ENCODE measurements at regions not wholly inside any gene's neighbourhood (a gene's known extent, or its start where the extent isn't known, plus 50 kb on each side); places are given as distances from the start of the nearest gene placed in this dataset.

DNA sequence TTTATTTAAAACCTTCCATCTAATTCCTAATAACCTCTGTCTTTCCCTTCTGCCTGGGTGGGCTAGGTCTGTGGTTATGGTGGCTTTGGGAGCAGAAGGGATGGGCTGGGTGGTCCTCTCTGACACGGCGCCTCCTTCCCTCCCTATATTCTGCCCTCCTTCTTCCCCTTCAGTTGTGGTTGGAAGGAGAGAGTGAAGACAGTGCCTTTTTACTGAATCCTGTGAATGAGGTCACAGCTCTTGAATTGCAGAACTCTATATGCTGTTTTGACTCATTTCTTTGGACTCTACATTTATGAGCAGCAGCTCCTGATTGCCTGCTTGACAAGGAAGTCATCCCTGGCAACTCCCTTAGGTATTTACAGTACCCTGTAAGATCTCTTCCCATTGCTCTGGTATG lies 256.0 kb upstream of the ELAC2 start:
- DNase-seq (ENCODE audit: low read depth), result no peak
- H3K4me3 ChIP-seq (ENCODE audit: low read depth, low read length), result no peak overlapping the region
- TF ChIP-seq, protein P1, sequence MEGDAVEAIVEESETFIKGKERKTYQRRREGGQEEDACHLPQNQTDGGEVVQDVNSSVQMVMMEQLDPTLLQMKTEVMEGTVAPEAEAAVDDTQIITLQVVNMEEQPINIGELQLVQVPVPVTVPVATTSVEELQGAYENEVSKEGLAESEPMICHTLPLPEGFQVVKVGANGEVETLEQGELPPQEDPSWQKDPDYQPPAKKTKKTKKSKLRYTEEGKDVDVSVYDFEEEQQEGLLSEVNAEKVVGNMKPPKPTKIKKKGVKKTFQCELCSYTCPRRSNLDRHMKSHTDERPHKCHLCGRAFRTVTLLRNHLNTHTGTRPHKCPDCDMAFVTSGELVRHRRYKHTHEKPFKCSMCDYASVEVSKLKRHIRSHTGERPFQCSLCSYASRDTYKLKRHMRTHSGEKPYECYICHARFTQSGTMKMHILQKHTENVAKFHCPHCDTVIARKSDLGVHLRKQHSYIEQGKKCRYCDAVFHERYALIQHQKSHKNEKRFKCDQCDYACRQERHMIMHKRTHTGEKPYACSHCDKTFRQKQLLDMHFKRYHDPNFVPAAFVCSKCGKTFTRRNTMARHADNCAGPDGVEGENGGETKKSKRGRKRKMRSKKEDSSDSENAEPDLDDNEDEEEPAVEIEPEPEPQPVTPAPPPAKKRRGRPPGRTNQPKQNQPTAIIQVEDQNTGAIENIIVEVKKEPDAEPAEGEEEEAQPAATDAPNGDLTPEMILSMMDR (IDR thresholded peaks at IDR 0.05; ENCODE audit: low read depth, low read length, missing control alignments), result no peak

DNA sequence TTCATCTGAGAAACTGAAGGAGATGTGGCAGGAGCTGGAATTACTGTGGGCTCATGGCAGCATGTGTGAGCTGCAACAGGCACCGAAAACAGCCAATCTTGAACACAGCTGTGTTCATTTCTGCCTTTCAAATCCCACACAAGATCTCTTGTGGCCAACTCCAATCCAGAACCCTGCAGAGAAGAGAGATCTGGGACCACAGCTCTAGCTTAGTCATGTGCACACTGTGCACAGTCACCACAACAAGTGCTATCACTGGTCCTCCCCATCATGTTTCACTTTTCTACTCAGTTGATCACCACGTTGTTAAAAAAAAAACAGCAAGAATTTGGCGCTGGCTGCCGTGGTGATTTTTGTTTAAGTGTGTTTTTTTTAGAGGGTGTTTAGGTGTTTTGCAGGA lies 254.5 kb upstream of the ELAC2 start:
- TF ChIP-seq, protein P1 (IDR thresholded peaks at IDR 0.05; ENCODE audit: low read depth, low read length, missing control alignments), result no peak
- DNase-seq (ENCODE audit: low read depth), result no peak
- no peak overlapping the region for H3K4me3 ChIP-seq (ENCODE audit: low read depth, low read length)

DNA sequence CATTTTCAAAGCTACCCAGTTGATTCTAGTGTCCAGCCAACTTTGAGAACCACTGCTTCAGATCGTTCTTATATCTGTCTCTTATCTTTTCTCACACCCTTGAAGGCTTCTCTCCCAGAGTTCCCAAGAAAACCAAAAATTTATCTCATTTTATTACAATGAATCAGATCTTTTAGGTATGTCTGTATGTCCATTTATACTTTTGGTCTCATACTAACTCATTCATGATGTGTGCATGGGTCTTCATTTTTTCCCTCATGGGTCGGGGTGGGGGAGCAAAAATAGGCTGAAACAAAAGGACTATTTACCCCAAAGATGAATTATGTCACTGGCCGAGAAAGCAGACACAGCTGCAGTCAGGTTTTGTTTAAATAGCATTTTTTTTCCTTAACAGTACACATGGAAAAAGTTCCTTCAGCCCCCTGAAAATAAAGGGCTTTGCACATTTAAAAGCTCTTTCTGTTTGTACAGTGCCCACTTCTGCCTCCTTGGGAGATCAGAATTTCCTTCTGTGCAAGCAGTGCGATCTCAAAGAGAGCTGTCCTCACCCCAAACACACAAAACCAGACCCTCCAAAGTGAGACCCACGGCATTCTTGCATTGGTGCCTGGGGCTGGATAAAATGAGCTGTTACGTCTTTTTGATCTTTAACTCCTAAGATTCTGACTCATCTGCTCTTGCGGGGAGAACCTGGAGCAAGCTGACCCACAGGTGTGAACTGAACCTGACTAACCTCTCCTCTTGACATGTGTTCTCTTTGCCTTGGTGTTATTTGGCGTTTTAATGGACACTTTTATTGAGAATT lies 251.2 kb upstream of the ELAC2 start:
- TF ChIP-seq, protein P1 (IDR thresholded peaks at IDR 0.05; ENCODE audit: low read depth, low read length, missing control alignments), result no peak
- no peak for DNase-seq (ENCODE audit: low read depth)
- no peak overlapping the region for H3K4me3 ChIP-seq (ENCODE audit: low read depth, low read length)

DNA sequence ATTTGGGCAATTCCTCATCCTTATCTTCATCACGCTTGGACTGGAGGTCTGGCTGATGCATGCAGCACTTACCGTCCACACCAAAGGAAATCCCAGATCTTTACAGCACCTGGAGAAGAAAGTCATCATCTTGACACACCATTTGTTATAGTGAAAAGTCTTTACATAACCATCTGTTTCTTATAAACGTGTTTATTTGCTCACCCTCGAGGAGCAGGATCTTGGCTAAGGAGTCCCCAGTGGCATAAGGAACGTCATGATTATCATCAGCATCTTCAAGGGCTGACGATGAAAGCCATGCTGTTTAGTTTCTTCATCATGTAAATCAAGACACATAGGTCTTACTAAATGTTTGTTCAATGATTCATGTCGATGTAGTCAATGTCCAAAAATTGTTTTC lies 248.8 kb upstream of the ELAC2 start:
- DNase-seq (ENCODE audit: low read depth), result no peak
- TF ChIP-seq, protein P1 (IDR thresholded peaks at IDR 0.05; ENCODE audit: low read depth, low read length, missing control alignments), result no peak
- H3K4me3 ChIP-seq (ENCODE audit: low read depth, low read length), result no peak overlapping the region

DNA sequence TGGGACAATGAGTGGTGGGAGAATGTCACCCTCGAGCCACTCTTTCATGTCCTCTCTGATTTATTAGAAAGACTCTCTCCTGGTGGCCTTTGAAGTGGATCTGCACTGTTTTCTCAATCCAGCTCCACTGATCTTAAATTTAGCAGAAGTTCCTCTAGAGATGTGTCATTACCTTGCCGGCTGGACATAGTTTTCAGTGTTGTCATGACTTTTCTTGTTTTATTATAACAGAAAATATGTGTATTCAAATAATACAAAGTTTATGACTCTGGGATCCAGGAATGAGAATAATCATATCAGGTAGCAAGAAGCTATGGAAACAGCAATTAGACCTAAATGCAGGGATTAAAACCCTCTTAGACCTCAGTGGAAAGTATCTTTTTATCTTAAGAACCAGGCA lies 247.5 kb upstream of the ELAC2 start:
- TF ChIP-seq, protein P1 (IDR thresholded peaks at IDR 0.05; ENCODE audit: low read depth, low read length, missing control alignments), result no peak
- DNase-seq (ENCODE audit: low read depth), result no peak
- no peak overlapping the region for H3K4me3 ChIP-seq (ENCODE audit: low read depth, low read length)

DNA sequence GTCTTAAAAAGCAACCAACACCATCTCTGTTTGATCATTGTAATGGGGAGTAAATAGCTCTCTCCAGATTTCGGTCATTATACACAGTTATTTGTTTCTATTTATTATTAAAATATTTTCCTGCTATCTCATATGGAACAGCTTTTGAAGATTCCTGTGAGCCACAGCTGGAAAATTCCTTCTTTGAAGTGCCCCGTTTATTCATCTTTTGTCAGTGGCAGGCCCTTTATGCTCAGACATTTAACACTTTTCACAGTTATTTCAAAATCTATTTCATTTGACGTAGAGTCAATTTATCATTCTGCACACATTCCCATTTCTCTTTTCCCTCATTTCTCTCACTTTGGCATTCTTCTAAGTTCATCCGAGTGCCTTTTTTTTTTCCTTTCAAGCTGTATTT lies 245.9 kb upstream of the ELAC2 start:
- TF ChIP-seq, protein P1 (IDR thresholded peaks at IDR 0.05; ENCODE audit: low read depth, low read length, missing control alignments), result no peak
- no peak for DNase-seq (ENCODE audit: low read depth)
- H3K4me3 ChIP-seq (ENCODE audit: low read depth, low read length), result no peak overlapping the region

DNA sequence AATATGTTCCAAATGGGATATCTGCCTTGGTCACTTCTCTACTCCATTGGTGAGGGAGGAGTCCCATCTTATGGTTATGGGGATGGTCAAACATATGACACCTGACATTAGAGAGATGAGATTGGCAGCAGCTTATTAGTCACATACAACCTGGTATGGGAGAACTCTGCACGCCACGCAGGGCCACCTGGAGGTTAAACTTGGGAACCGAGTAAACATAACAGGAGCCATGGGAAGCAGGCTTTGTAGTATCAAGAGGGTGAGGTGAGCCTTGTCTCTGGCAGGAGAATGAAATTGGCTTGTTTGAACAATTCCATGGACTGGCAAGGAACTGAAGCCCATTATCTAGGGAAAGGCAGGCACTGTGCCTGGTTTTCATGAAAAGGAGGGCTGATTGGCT lies 238.7 kb upstream of the ELAC2 start:
- no peak for DNase-seq (ENCODE audit: low read depth)
- H3K4me3 ChIP-seq (ENCODE audit: low read depth, low read length), result no peak overlapping the region
- TF ChIP-seq, protein P1 (IDR thresholded peaks at IDR 0.05; ENCODE audit: low read depth, low read length, missing control alignments), result no peak

Measured in GM12864 (cell line).